AG08396 (cell line): ENCODE measurements at regions not wholly inside any gene's neighbourhood (a gene's known extent, or its start where the extent isn't known, plus 50 kb on each side); places are given as distances from the start of the nearest gene placed in this dataset.

ENCODE experiments used
- DNase-seq: peaks from one replicate; pipeline ENCODE4 v3.0.0; 2012; ENCODE audit warnings: low spot score, mixed read lengths

- DNase-seq: no peak
Observed at GRCh38 chr17:51487947-51488346, 227.6 kb downstream of the UTP18 start.

- no peak for DNase-seq
Observed at GRCh38 chr17:51491416-51491815, 231.1 kb downstream of the UTP18 start.

- DNase-seq: no peak
Observed at GRCh38 chr17:51493206-51493605, 232.9 kb downstream of the UTP18 start.

- no peak for DNase-seq
Observed at GRCh38 chr17:51496378-51496777, 236.0 kb downstream of the UTP18 start.

GRCh38 chr17:51499897-51500296, 239.6 kb downstream of the UTP18 start:
- no peak for DNase-seq

GRCh38 chr17:51500454-51500853, 240.1 kb downstream of the UTP18 start:
- no peak for DNase-seq

- no peak for DNase-seq
Observed at GRCh38 chr17:51505450-51505849, 245.1 kb downstream of the UTP18 start.

GRCh38 chr17:51507444-51507843, 247.1 kb downstream of the UTP18 start:
- DNase-seq: no peak

GRCh38 chr17:51508048-51508447, 247.7 kb downstream of the UTP18 start:
- DNase-seq: no peak

- DNase-seq: no peak
Observed at GRCh38 chr17:51510940-51511339, 250.6 kb downstream of the UTP18 start.

GRCh38 chr17:51512220-51512907, 252.0 kb downstream of the UTP18 start:
- no peak for DNase-seq

- no peak for DNase-seq
Observed at GRCh38 chr17:51516924-51517323, 256.6 kb downstream of the UTP18 start.

- no peak for DNase-seq
Observed at GRCh38 chr17:51524524-51524923, 264.2 kb downstream of the UTP18 start.

GRCh38 chr17:51526507-51526906, 266.2 kb downstream of the UTP18 start:
- DNase-seq: no peak

GRCh38 chr17:51527225-51527982, 267.1 kb downstream of the UTP18 start:
- DNase-seq: no peak

- DNase-seq: no peak
Observed at GRCh38 chr17:51528111-51528510, 267.8 kb downstream of the UTP18 start.

- DNase-seq: no peak
Observed at GRCh38 chr17:51533219-51533618, 272.9 kb downstream of the UTP18 start.

GRCh38 chr17:51533821-51534220, 273.5 kb downstream of the UTP18 start:
- no peak for DNase-seq

GRCh38 chr17:51536627-51537026, 276.3 kb downstream of the UTP18 start:
- no peak for DNase-seq

GRCh38 chr17:51537996-51538550, 277.7 kb downstream of the UTP18 start:
- DNase-seq: no peak

GRCh38 chr17:51540151-51540550, 279.8 kb downstream of the UTP18 start:
- no peak for DNase-seq

GRCh38 chr17:51541215-51541614, 280.9 kb downstream of the UTP18 start:
- DNase-seq: no peak

- DNase-seq: no peak
Observed at GRCh38 chr17:51546114-51546513, 285.8 kb downstream of the UTP18 start.
